CD4-positive, alpha-beta T cell treated with Interleukin-15 for 1 hour (primary cell): ENCODE measurements at regions not wholly inside any gene's neighbourhood (a gene's known extent, or its start where the extent isn't known, plus 50 kb on each side); places are given as distances from the start of the nearest gene placed in this dataset.
"Not testable (repeated sequence)": the region's sequence is repeated elsewhere in the genome, so short reads cannot be mapped to it uniquely, and the experiment has no call there.

Experiments
- DNase-seq: peaks from one replicate; pipeline ENCODE4 v3.0.0-alpha.2; 2020

- no peak for DNase-seq
These were observed 51.5 kb upstream of the MELK start for GRCh38 chr9:36521148-36521547.

- no peak for DNase-seq
These were observed 55.6 kb upstream of the MELK start for GRCh38 chr9:36517131-36517530.

GRCh38 chr9:36504156-36504555, 68.5 kb upstream of the MELK start:
- no peak for DNase-seq

- DNase-seq, result no peak
These were observed 69.3 kb upstream of the MELK start for GRCh38 chr9:36503172-36504088.

GRCh38 chr9:36501727-36502126, 71.0 kb upstream of the MELK start:
- no peak for DNase-seq

GRCh38 chr9:36500931-36501330, 71.8 kb upstream of the MELK start:
- DNase-seq, result not testable (repeated sequence)

- no peak for DNase-seq
These were observed 73.4 kb upstream of the MELK start for GRCh38 chr9:36499174-36499890.

GRCh38 chr9:36493564-36493963, 79.1 kb upstream of the MELK start:
- DNase-seq, result peak; percentile 38

GRCh38 chr9:36492865-36493264, 79.8 kb upstream of the MELK start:
- no peak for DNase-seq

GRCh38 chr9:36489453-36489852, 83.2 kb upstream of the MELK start:
- DNase-seq, result no peak

GRCh38 chr9:36488389-36488756, 84.3 kb upstream of the MELK start:
- DNase-seq, result no peak

- peak; percentile 96 for DNase-seq
These were observed 85.0 kb upstream of the MELK start for GRCh38 chr9:36487482-36488388.

GRCh38 chr9:36486933-36487481, 85.7 kb upstream of the MELK start:
- DNase-seq, result peak; percentile 49

- no peak for DNase-seq
These were observed 86.3 kb upstream of the MELK start for GRCh38 chr9:36486329-36486932.

GRCh38 chr9:36485647-36486328, 85.7 kb upstream of the RNF38 start:
- no peak for DNase-seq

GRCh38 chr9:36484124-36484523, 84.1 kb upstream of the RNF38 start:
- no peak for DNase-seq

GRCh38 chr9:36479101-36479500, 79.0 kb upstream of the RNF38 start:
- no peak for DNase-seq

GRCh38 chr9:36471359-36471758, 71.3 kb upstream of the RNF38 start:
- DNase-seq, result no peak

- DNase-seq, result peak; percentile 63
These were observed 70.7 kb upstream of the RNF38 start for GRCh38 chr9:36470643-36471290.

- DNase-seq, result no peak
These were observed 63.4 kb upstream of the RNF38 start for GRCh38 chr9:36463467-36463866.

GRCh38 chr9:36462245-36462644, 62.2 kb upstream of the RNF38 start:
- no peak for DNase-seq
